H1 (cell line): ENCODE measurements at regions not wholly inside any gene's neighbourhood (a gene's known extent, or its start where the extent isn't known, plus 50 kb on each side); places are given as distances from the start of the nearest gene placed in this dataset.

ENCODE experiments used
- CTCF ChIA-PET: fragments of 300-600 bp; sonication (Branson Sonifier 250); formaldehyde crosslinking; loops from one replicate; lab custom pipeline; 2021; ENCODE audit not compliant: partially characterized antibody; lab: Charles Lee
- POLR2A ChIA-PET: fragments of 300-600 bp; sonication (Branson Sonifier 250); formaldehyde crosslinking; loops from one replicate; lab custom pipeline; 2021; ENCODE audit warnings: inconsistent platforms; ENCODE audit not compliant: partially characterized antibody; lab: Charles Lee
- DNase-seq, 2 experiments: peaks; one replicate each; pipeline versions ENCODE4 v3.0.0 to v3.0.0-alpha.2; 2010 to 2022; ENCODE audit warnings: low spot score in 2 of 2, low read depth in 1 of 2, mixed read lengths in 1 of 2
- FAIRE-seq: peaks from 2 replicates; lab custom pipeline; 2011; peaks lifted over from hg19 to GRCh38; lab: Jason Lieb, UNC
- H2AFZ ChIP-seq: 2 replicates; pipeline ENCODE4 v1.8.1; 2012; ENCODE audit warnings: low read length, inconsistent platforms
- H2AK5ac ChIP-seq: 2 replicates; pipeline ENCODE4 v1.6.1; 2013; ENCODE audit warnings: low read depth, low read length
- H2BK120ac ChIP-seq: replicated peaks from 2 replicates; pipeline ENCODE3; 2013; ENCODE audit warnings: low read depth, low read length, inconsistent platforms
- H2BK12ac ChIP-seq: 2 replicates; pipeline ENCODE4 v1.6.1; 2013; ENCODE audit warnings: low read depth, low read length
- H2BK15ac ChIP-seq: 2 replicates; pipeline ENCODE4 v1.6.1; 2013; ENCODE audit warnings: low read length
- H2BK20ac ChIP-seq: 2 replicates; pipeline ENCODE4 v1.6.1; 2013; ENCODE audit warnings: low read length
- H2BK5ac ChIP-seq: 2 replicates; pipeline ENCODE4 v1.6.1; 2013; ENCODE audit warnings: low read depth, low read length
- H3K14ac ChIP-seq: 2 replicates; pipeline ENCODE4 v1.6.1; 2013; ENCODE audit warnings: inconsistent platforms; ENCODE audit not compliant: insufficient read length
- H3K18ac ChIP-seq: 2 replicates; pipeline ENCODE4 v1.6.1; 2013; ENCODE audit warnings: low read length; ENCODE audit errors: extremely low read depth
- H3K23ac ChIP-seq: 2 replicates; pipeline ENCODE4 v1.6.1; 2013; ENCODE audit warnings: inconsistent platforms; ENCODE audit not compliant: insufficient read length
- H3K23me2 ChIP-seq: 2 replicates; pipeline ENCODE4 v1.6.1; 2013; ENCODE audit warnings: low read depth, low read length
- H3K27ac ChIP-seq: 2 replicates; pipeline ENCODE4 v1.6.1; 2011; ENCODE audit warnings: low read depth, low read length, inconsistent platforms
- H3K27me3 ChIP-seq, 4 experiments: replicated peaks in 1 of 4; 1 replicate in 1 of 4; 2 replicates in 3 of 4; pipeline versions ENCODE4 v1.6.1 to v1.8.1; 2011 to 2013; ENCODE audit warnings: low read length in 3 of 4, mild to moderate bottlenecking in 3 of 4, inconsistent platforms in 2 of 4, mixed read lengths in 2 of 4, moderate library complexity in 1 of 4; ENCODE audit not compliant: control insufficient read depth in 3 of 4, insufficient read depth in 3 of 4; ENCODE audit errors: extremely low read depth in 1 of 4
- H3K36me3 ChIP-seq, 4 experiments: 2 replicates each; pipeline versions ENCODE4 v1.6.1 to v1.8.1; 2011 to 2013; ENCODE audit warnings: mild to moderate bottlenecking in 4 of 4, low read length in 3 of 4, moderate library complexity in 2 of 4, control low read depth in 1 of 4, inconsistent platforms in 1 of 4; ENCODE audit not compliant: insufficient read depth in 4 of 4, control insufficient read depth in 2 of 4
- H3K4ac ChIP-seq: replicated peaks from 2 replicates; pipeline ENCODE3; 2013; ENCODE audit warnings: low read length, low read depth, mixed read lengths, inconsistent platforms; ENCODE audit not compliant: insufficient read length
- H3K4me1 ChIP-seq, 4 experiments: replicated peaks in 1 of 4; 1 replicate in 1 of 4; 2 replicates in 3 of 4; pipeline versions ENCODE4 v1.6.1 to v1.8.1; 2011 to 2013; ENCODE audit warnings: low read length in 3 of 4, inconsistent platforms in 2 of 4, mixed read lengths in 1 of 4; ENCODE audit not compliant: insufficient read depth in 4 of 4, control insufficient read depth in 3 of 4
- H3K4me2 ChIP-seq, 2 experiments: 2 replicates each; pipeline versions ENCODE4 v1.6.1 to v1.8.1; 2011 to 2013; ENCODE audit warnings: low read depth in 2 of 2, low read length in 2 of 2, control low read depth in 1 of 2, inconsistent platforms in 1 of 2, mild to moderate bottlenecking in 1 of 2; ENCODE audit not compliant: insufficient read depth in 1 of 2
- H3K4me3 ChIP-seq, 4 experiments: fragments of 200-600, 300-600 bp in 1 of 4; sonication (generic), shearing (Covaris generic), sonication (Bioruptor Twin) in 1 of 4; 2 replicates each; pipeline versions ENCODE4 v1.5.1 to v1.8.1; 2011 to 2016; ENCODE audit warnings: low read length in 4 of 4, low read depth in 3 of 4, control low read depth in 2 of 4, inconsistent platforms in 2 of 4, mild to moderate bottlenecking in 2 of 4, mixed read lengths in 1 of 4, moderate library complexity in 1 of 4; ENCODE audit not compliant: insufficient read depth in 2 of 4; ENCODE audit errors: extremely low read depth in 1 of 4
- H3K56ac ChIP-seq: replicated peaks from 2 replicates; pipeline ENCODE3; 2013; ENCODE audit warnings: low read depth, mild to moderate bottlenecking, mixed read lengths, low read length, inconsistent platforms; ENCODE audit not compliant: insufficient read length
- H3K79me1 ChIP-seq: 2 replicates; pipeline ENCODE4 v1.6.1; 2013; ENCODE audit warnings: low read depth, low read length, control low read depth
- H3K79me2 ChIP-seq, 2 experiments: 2 replicates each; pipeline versions ENCODE4 v1.6.1 to v1.8.1; 2012 to 2013; ENCODE audit warnings: low read length in 2 of 2, mild to moderate bottlenecking in 2 of 2, inconsistent platforms in 1 of 2; ENCODE audit not compliant: insufficient read depth in 2 of 2, control insufficient read depth in 1 of 2
- H3K9ac ChIP-seq, 4 experiments: replicated peaks in 1 of 4; 1 replicate in 1 of 4; 2 replicates in 3 of 4; pipeline versions ENCODE4 v1.6.1 to v1.8.1; 2011 to 2013; ENCODE audit warnings: low read depth in 3 of 4, low read length in 3 of 4, control low read depth in 2 of 4, mild to moderate bottlenecking in 2 of 4, moderate library complexity in 2 of 4, inconsistent platforms in 1 of 4; ENCODE audit errors: extremely low read depth in 1 of 4
- H3K9me3 ChIP-seq, 2 experiments: 2 replicates each; pipeline versions ENCODE4 v1.6.1 to v1.8.1; 2012 to 2013; ENCODE audit warnings: mild to moderate bottlenecking in 2 of 2, moderate library complexity in 2 of 2, control low read depth in 1 of 2, inconsistent platforms in 1 of 2, low read depth in 1 of 2, low read length in 1 of 2, mixed read lengths in 1 of 2; ENCODE audit not compliant: insufficient read depth in 2 of 2
- H4K20me1 ChIP-seq, 2 experiments: replicated peaks in 1 of 2; 2 replicates each; pipeline versions ENCODE3 to v1.8.1; 2011 to 2013; ENCODE audit warnings: inconsistent platforms in 2 of 2, low read length in 2 of 2, mild to moderate bottlenecking in 1 of 2; ENCODE audit not compliant: insufficient read depth in 2 of 2, control insufficient read depth in 1 of 2
- H4K5ac ChIP-seq: 2 replicates; pipeline ENCODE4 v1.6.1; 2013; ENCODE audit warnings: low read length, low read depth, mixed read lengths, inconsistent platforms; ENCODE audit not compliant: insufficient read length
- H4K8ac ChIP-seq: 2 replicates; pipeline ENCODE4 v1.8.0; 2013; ENCODE audit warnings: mild to moderate bottlenecking, moderate library complexity, low read length, inconsistent platforms; ENCODE audit not compliant: insufficient read depth; ENCODE audit errors: extremely low read depth
- H4K91ac ChIP-seq: replicated peaks from 2 replicates; pipeline ENCODE3; 2013; ENCODE audit warnings: low read length, mixed read lengths, inconsistent platforms; ENCODE audit not compliant: insufficient read length
- CTCF ChIP-seq, 3 experiments: IDR thresholded peaks; 1 replicate in 2 of 3; 2 replicates in 1 of 3; pipeline versions ENCODE4 v1.5.1 to v1.6.1; 2011; ENCODE audit warnings: low read length in 3 of 3, mild to moderate bottlenecking in 3 of 3, inconsistent platforms in 2 of 3, low read depth in 1 of 3, moderate library complexity in 1 of 3; ENCODE audit not compliant: insufficient read depth in 1 of 3; ENCODE audit errors: control extremely low read depth in 1 of 3
- JUND ChIP-seq: IDR thresholded peaks from 2 replicates; pipeline ENCODE4 v1.6.1; 2011; ENCODE audit warnings: mild to moderate bottlenecking, improper control_type of control experiment, low read length
- RAD21 ChIP-seq, 2 experiments: IDR thresholded peaks in 1 of 2; conservative IDR thresholded peaks in 1 of 2; 2 replicates each; pipeline ENCODE4 v1.6.1; 2011; ENCODE audit warnings: low read depth in 2 of 2, low read length in 2 of 2, improper control_type of control experiment in 1 of 2, inconsistent platforms in 1 of 2, mild to moderate bottlenecking in 1 of 2, moderate library complexity in 1 of 2
- RBBP5 ChIP-seq: IDR thresholded peaks from 2 replicates; pipeline ENCODE4 v1.7.1; 2012; ENCODE audit warnings: low read depth, mild to moderate bottlenecking, inconsistent platforms, low read length, moderate library complexity, borderline replicate concordance
- RFX5 ChIP-seq: IDR thresholded peaks from 2 replicates; pipeline ENCODE4 v1.6.1; 2011; ENCODE audit warnings: low read depth, low read length, improper control_type of control experiment, borderline replicate concordance
- SIN3A ChIP-seq, 2 experiments: IDR thresholded peaks in 1 of 2; conservative IDR thresholded peaks in 1 of 2; 2 replicates each; pipeline ENCODE4 v1.6.1; 2011 to 2012; ENCODE audit warnings: low read length in 2 of 2, improper control_type of control experiment in 1 of 2, low read depth in 1 of 2, mild to moderate bottlenecking in 1 of 2
- SIRT6 ChIP-seq: IDR thresholded peaks from one replicate; pipeline ENCODE4 v1.7.1; 2012; ENCODE audit warnings: low read length, inconsistent platforms
- SP4 ChIP-seq: IDR thresholded peaks from 2 replicates; pipeline ENCODE4 v1.6.1; 2012; ENCODE audit warnings: low read length, inconsistent platforms
- TBP ChIP-seq: IDR thresholded peaks from 2 replicates; pipeline ENCODE4 v1.6.1; 2011; ENCODE audit warnings: low read depth, low read length, improper control_type of control experiment
- WGBS, 2 experiments: shearing (Covaris generic) in 1 of 2; methylation state at CpG; one replicate each; pipeline versions ENCODE4 v1.1.6 to v1.1.7; 2013 to 2015; ENCODE audit warnings: low lambda C conversion rate in 2 of 2, mixed read lengths in 2 of 2, inconsistent platforms in 1 of 2, low coverage in 1 of 2, missing lambda C conversion rate in 1 of 2; ENCODE audit not compliant: insufficient replicate concordance in 2 of 2, insufficient coverage in 1 of 2, insufficient read length in 1 of 2; ENCODE audit errors: extremely low coverage in 1 of 2, missing lambda C conversion rate in 1 of 2; 5-methylcytosine and 5-hydroxymethylcytosine counted together

- Histone ChIP-seq H3K56ac (no peak overlapping the region), H3K18ac (peak overlapping the region; percentile 76), H2BK15ac (no peak overlapping the region), H2BK12ac (peak overlapping the region; percentile 56; the same call in 1 of the 2 replicates), H3K79me1 (no peaks in the 10 kb centered on the region), H2BK20ac (0 out of 2 replicates have a peak overlapping the region, but pooled peaks have one; percentile 65), H3K36me3 (no peaks in the 10 kb centered on the region), H2BK120ac (peak overlapping the region; percentile 29), H3K27me3 (no peaks in the 10 kb centered on the region), H4K5ac (no peak overlapping the region), H4K8ac (no peak overlapping the region), H3K4me2 (no peak overlapping the region), H3K9ac (no peak overlapping the region), H2AK5ac (no peak overlapping the region), H2BK5ac (no peak overlapping the region; the same call in 1 of the 2 replicates), H4K91ac (no peak overlapping the region), H3K23ac (no peak overlapping the region), H4K20me1 (no peaks in the 10 kb centered on the region), H3K23me2 (no peaks in the 10 kb centered on the region), H3K27ac (no peak overlapping the region), H3K9me3 (no peaks in the 10 kb centered on the region), H3K4ac (no peak overlapping the region), H3K79me2 (no peaks in the 10 kb centered on the region), H2AFZ (peak overlapping the region; percentile 47; the same call in 1 of the 2 replicates), H3K14ac (no peak overlapping the region), H3K4me1 (peaks cover 2 to 10% (median 5%) of the 10 kb centered on the region in 4 experiments; a peak in 5 of 7 replicates), H3K4me3 (no peak overlapping the region)
- FAIRE-seq (no peak), DNase-seq (no peak)
- POLR2A ChIA-PET: no interaction called here
- no peak for TF ChIP-seq RBBP5
- TF ChIP-seq TBP: no peak
- TF ChIP-seq RFX5: no peak
- no peak for TF ChIP-seq SP4
- no peak for TF ChIP-seq SIRT6
- TF ChIP-seq JUND: no peak
- no peak for TF ChIP-seq CTCF (IDR thresholded peaks at IDR 0.05; ENCODE audit: control extremely low read depth in 1 of 3, insufficient read depth in 1 of 3, low read depth in 1 of 3, low read length in 3 of 3)
- TF ChIP-seq RAD21 (IDR thresholded peaks at IDR 0.05 in 1 of 2, conservative IDR thresholded peaks at IDR 0.05 in 1 of 2; ENCODE audit: low read depth in 2 of 2, low read length in 2 of 2): no peak
- TF ChIP-seq SIN3A (conservative IDR thresholded peaks at IDR 0.05 in 1 of 2, IDR thresholded peaks at IDR 0.05 in 1 of 2; ENCODE audit: low read depth in 1 of 2, low read length in 2 of 2): no peak
- WGBS, 2 experiments: 87% methylated on average over 5 of the region's 5 CpGs; no CpG with 5 or more reads in 1 of the 2 experiments
- CTCF ChIA-PET: no interaction called here
Measured at GRCh38 chr2:180143633-180144337, 136.7 kb upstream of the CWC22 start.
